ENCODE measurements at regions not wholly inside any gene's neighbourhood (a gene's known extent, or its start where the extent isn't known, plus 50 kb on each side); places are given as distances from the start of the nearest gene placed in this dataset.

DNA sequence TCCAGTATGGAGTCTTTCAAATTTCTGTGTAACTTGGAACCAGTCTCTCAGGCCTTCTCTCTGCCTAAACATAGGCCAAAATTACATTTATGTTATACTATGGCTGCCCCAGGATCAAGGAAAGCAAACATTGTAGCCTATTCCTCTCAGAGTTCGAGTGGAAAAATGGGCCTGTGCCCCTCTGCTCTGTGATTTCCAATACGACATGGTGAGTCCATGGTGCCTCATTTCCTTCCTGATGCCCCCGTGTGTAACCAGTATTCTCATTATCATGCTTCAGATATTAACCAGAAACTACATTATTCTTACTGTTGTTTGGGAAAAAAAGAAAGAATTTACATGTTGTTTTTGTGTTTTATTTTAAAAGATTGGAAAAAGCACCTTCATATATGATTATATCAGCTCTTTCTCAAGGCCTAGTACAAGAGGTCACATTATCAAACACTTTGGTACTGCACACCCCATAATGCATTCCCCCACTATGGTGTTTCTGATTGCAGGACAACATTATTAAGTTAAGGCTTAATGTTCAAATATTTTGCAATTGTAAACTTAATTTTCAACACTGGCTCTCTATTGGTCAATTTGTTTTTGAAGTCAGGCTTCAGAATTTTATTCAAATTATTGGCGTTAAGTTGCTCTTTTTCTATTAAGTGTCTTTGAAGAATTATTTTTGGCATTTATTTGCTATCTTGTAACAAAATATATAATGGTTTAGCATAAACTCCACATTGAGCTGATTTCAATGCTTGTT is 151.8 kb upstream of the SLC27A6 start:
- H3K36me3 ChIP-seq (ENCODE audit: control insufficient read depth, insufficient read depth, low read length): no peaks in the 10 kb centered on the region
- no peak overlapping the region for H3K9ac ChIP-seq (ENCODE audit: low read depth, low read length)
- no peaks in the 10 kb centered on the region for H3K9me3 ChIP-seq (ENCODE audit: control insufficient read depth, insufficient read depth, low read length)
- no peak overlapping the region for H3K4me3 ChIP-seq (ENCODE audit: low read depth, low read length)
- no peaks in the 10 kb centered on the region for H3K4me1 ChIP-seq (ENCODE audit: control insufficient read depth, insufficient read depth, low read length)
- H3K27me3 ChIP-seq (ENCODE audit: control insufficient read depth, insufficient read depth, low read length): no peaks in the 10 kb centered on the region

DNA sequence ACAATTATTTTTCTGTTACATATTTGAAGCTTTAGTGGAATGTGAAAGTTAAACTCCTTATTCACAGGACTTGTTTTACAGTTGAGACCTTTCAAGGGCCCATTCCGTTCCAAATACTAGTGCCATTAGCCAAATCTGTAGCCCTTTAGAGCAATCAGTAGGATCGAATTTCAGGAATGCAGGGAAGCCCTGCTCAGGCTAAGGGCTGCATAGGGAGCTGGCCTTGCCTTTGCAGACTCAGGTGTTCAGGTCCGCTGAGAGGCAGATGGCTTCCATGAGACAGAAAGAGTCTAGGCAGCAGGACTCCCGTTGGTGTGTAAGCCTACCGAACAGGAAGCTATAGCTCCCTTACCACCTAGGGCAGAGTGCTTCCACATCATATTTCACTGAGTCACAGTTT is 150.1 kb upstream of the SLC27A6 start:
- H3K36me3 ChIP-seq (ENCODE audit: control insufficient read depth, insufficient read depth, low read length): no peaks in the 10 kb centered on the region
- no peaks in the 10 kb centered on the region for H3K4me1 ChIP-seq (ENCODE audit: control insufficient read depth, insufficient read depth, low read length)
- no peak overlapping the region for H3K9ac ChIP-seq (ENCODE audit: low read depth, low read length)
- H3K27me3 ChIP-seq (ENCODE audit: control insufficient read depth, insufficient read depth, low read length): no peaks in the 10 kb centered on the region
- H3K9me3 ChIP-seq (ENCODE audit: control insufficient read depth, insufficient read depth, low read length): no peaks in the 10 kb centered on the region
- no peak overlapping the region for H3K4me3 ChIP-seq (ENCODE audit: low read depth, low read length)

DNA sequence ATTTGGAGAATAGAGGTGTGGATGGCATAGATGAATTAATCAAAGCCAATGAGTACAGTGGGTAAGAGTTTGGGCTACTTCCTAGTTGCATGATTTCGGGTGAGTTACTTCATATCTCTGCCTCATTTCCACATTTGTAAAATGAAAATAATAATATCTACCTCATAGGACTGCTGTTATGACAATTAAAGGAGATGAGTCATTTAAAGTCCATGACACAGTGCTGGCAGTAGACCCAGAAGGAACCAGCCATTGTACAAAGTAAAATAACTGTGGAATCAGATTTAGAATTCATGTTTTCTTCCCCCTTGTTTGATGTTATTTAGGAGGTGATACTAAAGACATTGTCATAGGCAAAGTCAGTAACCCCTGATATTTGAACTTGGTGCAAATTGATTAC is 139.5 kb upstream of the SLC27A6 start:
- Histone ChIP-seq H3K9ac (ENCODE audit: low read depth, low read length) (no peak overlapping the region), H3K36me3 (ENCODE audit: control insufficient read depth, insufficient read depth, low read length) (no peaks in the 10 kb centered on the region)

DNA sequence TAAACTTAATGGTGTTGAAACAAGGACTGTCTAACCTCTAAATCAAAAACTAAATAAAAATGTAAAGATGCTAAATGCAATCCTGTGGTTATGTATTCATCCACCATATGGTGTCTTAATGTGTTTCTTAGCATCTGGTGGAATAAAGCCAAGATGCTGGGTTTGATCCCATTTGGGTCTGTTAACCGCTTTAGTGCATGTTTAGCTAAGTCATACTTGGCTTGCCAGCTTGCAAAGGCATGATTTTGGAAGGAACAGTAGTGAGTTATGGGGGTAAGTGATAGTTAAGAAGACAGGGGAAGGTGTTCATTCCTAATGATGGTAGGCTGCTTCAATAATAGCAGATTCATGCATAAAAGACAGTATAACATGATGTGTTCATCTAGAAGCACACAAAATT is 139.0 kb upstream of the SLC27A6 start:
- H3K9ac ChIP-seq (ENCODE audit: low read depth, low read length): no peak overlapping the region
- no peaks in the 10 kb centered on the region for H3K9me3 ChIP-seq (ENCODE audit: control insufficient read depth, insufficient read depth, low read length)
- H3K4me1 ChIP-seq (ENCODE audit: control insufficient read depth, insufficient read depth, low read length): no peaks in the 10 kb centered on the region
- no peak overlapping the region for H3K4me3 ChIP-seq (ENCODE audit: low read depth, low read length)
- H3K36me3 ChIP-seq (ENCODE audit: control insufficient read depth, insufficient read depth, low read length): no peaks in the 10 kb centered on the region
- no peaks in the 10 kb centered on the region for H3K27me3 ChIP-seq (ENCODE audit: control insufficient read depth, insufficient read depth, low read length)

More for the DNA sequence above, 139.5 kb upstream of the SLC27A6 start:
- no peaks in the 10 kb centered on the region for H3K9me3 ChIP-seq (ENCODE audit: control insufficient read depth, insufficient read depth, low read length)
- no peaks in the 10 kb centered on the region for H3K4me1 ChIP-seq (ENCODE audit: control insufficient read depth, insufficient read depth, low read length)
- H3K27me3 ChIP-seq (ENCODE audit: control insufficient read depth, insufficient read depth, low read length): no peaks in the 10 kb centered on the region
- no peak overlapping the region for H3K4me3 ChIP-seq (ENCODE audit: low read depth, low read length)

DNA sequence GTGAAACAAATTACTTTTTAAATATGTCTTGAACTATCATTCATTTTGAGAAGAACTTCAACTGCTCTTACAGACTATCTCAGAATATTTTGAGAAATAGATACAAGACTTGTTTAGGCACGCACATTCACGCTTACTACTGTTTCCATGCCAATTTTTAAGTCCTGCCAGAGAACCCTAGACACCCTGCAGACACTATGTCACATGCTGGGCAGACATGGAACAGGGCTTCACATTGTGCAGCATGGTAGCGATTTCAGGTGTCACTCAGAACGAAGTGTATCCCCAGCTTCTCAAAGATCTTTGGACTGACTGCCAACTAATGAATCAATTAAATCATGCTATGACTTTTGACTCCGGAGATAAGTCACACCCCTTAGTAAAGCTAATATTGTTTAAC is 128.7 kb upstream of the SLC27A6 start:
- Histone ChIP-seq H3K9ac (ENCODE audit: low read depth, low read length) (no peak overlapping the region), H3K36me3 (ENCODE audit: control insufficient read depth, insufficient read depth, low read length) (no peaks in the 10 kb centered on the region), H3K4me3 (ENCODE audit: low read depth, low read length) (no peak overlapping the region), H3K27me3 (ENCODE audit: control insufficient read depth, insufficient read depth, low read length) (no peaks in the 10 kb centered on the region), H3K9me3 (ENCODE audit: control insufficient read depth, insufficient read depth, low read length) (no peaks in the 10 kb centered on the region), H3K4me1 (ENCODE audit: control insufficient read depth, insufficient read depth, low read length) (no peaks in the 10 kb centered on the region)

DNA sequence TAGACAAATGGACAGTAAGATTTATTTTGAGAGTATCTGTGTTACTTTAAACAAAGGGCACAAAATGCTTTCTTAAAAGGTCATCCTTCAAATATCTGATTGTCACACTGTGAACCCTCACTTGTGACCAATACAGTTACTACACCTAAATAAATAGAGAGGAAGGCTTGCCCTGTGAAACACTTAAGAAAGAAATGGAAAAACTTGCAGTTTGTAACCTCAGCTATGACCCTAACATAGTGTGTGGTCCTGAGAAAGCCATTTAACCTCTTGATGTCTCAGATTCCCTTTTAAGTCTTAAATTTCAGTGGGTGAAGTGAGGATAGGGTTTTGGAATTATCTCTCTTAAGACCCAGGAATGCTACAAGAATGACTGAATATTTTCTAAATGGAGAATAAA is 126.7 kb upstream of the SLC27A6 start:
- Histone ChIP-seq H3K36me3 (ENCODE audit: control insufficient read depth, insufficient read depth, low read length) (no peaks in the 10 kb centered on the region), H3K4me1 (ENCODE audit: control insufficient read depth, insufficient read depth, low read length) (no peaks in the 10 kb centered on the region), H3K27me3 (ENCODE audit: control insufficient read depth, insufficient read depth, low read length) (no peaks in the 10 kb centered on the region), H3K9ac (ENCODE audit: low read depth, low read length) (no peak overlapping the region), H3K9me3 (ENCODE audit: control insufficient read depth, insufficient read depth, low read length) (no peaks in the 10 kb centered on the region), H3K4me3 (ENCODE audit: low read depth, low read length) (no peak overlapping the region)

DNA sequence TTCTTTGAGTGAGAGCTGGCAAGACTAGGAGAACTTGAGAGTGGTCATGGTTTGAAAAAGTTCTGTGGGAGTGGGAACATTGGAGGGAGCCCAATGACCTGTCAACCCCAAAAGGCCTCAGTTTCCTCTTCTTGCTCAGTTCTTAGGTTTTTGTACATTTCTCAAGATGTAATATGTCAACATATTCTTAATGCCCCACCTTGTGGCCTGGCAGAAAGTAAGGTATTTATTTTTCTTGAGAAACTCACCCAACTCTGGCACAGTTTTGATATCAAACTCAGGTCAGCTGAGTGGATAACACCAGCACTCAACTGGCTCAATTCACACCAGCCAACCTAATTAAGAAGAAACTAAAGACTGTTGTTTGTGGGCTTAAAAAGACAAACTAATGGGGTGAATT is 123.0 kb upstream of the SLC27A6 start:
- H3K9me3 ChIP-seq (ENCODE audit: control insufficient read depth, insufficient read depth, low read length): no peaks in the 10 kb centered on the region
- H3K4me3 ChIP-seq (ENCODE audit: low read depth, low read length): no peak overlapping the region
- H3K27me3 ChIP-seq (ENCODE audit: control insufficient read depth, insufficient read depth, low read length): no peaks in the 10 kb centered on the region
- no peaks in the 10 kb centered on the region for H3K4me1 ChIP-seq (ENCODE audit: control insufficient read depth, insufficient read depth, low read length)
- no peaks in the 10 kb centered on the region for H3K36me3 ChIP-seq (ENCODE audit: control insufficient read depth, insufficient read depth, low read length)
- H3K9ac ChIP-seq (ENCODE audit: low read depth, low read length): no peak overlapping the region

DNA sequence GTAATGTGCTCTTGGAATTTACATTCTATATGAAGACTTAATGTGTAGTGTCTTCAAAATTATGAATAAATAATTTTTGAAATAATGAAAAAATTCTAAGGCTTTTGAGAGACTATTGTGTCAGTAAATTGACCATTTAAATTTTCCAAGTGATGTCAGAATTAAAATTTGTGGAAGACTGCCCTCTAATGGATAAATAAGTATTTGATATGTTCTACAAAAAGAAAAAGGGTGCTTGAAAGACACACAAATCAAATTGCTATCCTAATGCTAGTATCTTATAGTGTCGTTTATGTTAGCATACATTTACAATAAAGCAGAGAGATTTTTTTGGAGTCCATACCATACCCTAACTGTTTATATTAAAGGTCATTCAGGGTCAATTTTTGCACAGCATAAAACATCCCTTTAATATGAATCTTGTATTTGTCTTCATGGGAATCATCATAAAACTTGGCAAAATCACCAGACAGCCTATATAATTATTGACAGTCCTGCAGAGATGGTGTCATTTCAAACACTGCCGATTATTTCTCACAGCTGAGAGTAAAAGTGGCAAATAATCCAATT is 120.8 kb upstream of the SLC27A6 start:
- H3K4me1 ChIP-seq (ENCODE audit: control insufficient read depth, insufficient read depth, low read length): no peaks in the 10 kb centered on the region
- H3K27me3 ChIP-seq (ENCODE audit: control insufficient read depth, insufficient read depth, low read length): no peaks in the 10 kb centered on the region
- no peak overlapping the region for H3K4me3 ChIP-seq (ENCODE audit: low read depth, low read length)
- H3K36me3 ChIP-seq (ENCODE audit: control insufficient read depth, insufficient read depth, low read length): no peaks in the 10 kb centered on the region
- H3K9ac ChIP-seq (ENCODE audit: low read depth, low read length): no peak overlapping the region
- H3K9me3 ChIP-seq (ENCODE audit: control insufficient read depth, insufficient read depth, low read length): no peaks in the 10 kb centered on the region

DNA sequence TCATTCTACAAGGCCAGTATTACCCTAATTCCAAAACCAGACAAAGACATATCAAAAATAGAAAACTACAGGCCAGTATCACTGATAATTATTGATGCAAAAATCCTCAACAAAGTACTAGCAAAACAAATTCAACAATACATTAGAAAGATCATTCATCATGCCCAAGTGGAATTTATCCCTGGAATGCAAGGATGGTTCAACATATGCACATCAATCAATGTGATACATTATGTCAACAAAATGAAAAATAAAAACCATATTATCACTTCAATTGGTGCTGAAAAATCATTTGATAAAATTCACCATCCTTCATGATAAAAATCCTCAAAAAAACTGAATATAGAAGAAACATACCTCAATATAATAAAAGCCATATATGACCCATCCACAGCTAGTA is 115.2 kb upstream of the SLC27A6 start:
- H3K27me3 ChIP-seq (ENCODE audit: control insufficient read depth, insufficient read depth, low read length): no peaks in the 10 kb centered on the region
- H3K4me1 ChIP-seq (ENCODE audit: control insufficient read depth, insufficient read depth, low read length): no peaks in the 10 kb centered on the region
- no peaks in the 10 kb centered on the region for H3K36me3 ChIP-seq (ENCODE audit: control insufficient read depth, insufficient read depth, low read length)
- no peaks in the 10 kb centered on the region for H3K9me3 ChIP-seq (ENCODE audit: control insufficient read depth, insufficient read depth, low read length)
- no peak overlapping the region for H3K4me3 ChIP-seq (ENCODE audit: low read depth, low read length)
- no peak overlapping the region for H3K9ac ChIP-seq (ENCODE audit: low read depth, low read length)

DNA sequence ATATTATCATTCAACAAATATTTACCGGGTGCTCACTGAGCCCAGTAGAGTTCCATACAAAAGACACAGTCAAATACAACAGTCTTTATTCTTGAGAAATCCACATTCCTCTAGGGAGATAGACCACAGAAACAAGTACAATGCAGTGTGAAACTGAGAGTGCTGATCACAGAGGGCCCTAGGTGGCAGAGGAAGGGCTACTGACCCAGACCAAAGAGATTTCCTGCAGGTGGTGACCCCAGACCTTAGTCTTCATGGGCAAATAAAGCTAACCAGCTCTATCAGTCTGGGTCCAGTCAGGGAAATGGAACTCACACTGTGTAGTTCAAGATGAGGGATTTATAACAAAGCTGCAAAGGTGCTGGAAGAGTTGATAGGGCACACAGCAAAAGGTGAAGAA is 110.4 kb upstream of the SLC27A6 start:
- Histone ChIP-seq H3K9me3 (ENCODE audit: control insufficient read depth, insufficient read depth, low read length) (no peaks in the 10 kb centered on the region), H3K36me3 (ENCODE audit: control insufficient read depth, insufficient read depth, low read length) (no peaks in the 10 kb centered on the region), H3K9ac (ENCODE audit: low read depth, low read length) (no peak overlapping the region), H3K27me3 (ENCODE audit: control insufficient read depth, insufficient read depth, low read length) (no peaks in the 10 kb centered on the region), H3K4me1 (ENCODE audit: control insufficient read depth, insufficient read depth, low read length) (no peaks in the 10 kb centered on the region), H3K4me3 (ENCODE audit: low read depth, low read length) (no peak overlapping the region)

DNA sequence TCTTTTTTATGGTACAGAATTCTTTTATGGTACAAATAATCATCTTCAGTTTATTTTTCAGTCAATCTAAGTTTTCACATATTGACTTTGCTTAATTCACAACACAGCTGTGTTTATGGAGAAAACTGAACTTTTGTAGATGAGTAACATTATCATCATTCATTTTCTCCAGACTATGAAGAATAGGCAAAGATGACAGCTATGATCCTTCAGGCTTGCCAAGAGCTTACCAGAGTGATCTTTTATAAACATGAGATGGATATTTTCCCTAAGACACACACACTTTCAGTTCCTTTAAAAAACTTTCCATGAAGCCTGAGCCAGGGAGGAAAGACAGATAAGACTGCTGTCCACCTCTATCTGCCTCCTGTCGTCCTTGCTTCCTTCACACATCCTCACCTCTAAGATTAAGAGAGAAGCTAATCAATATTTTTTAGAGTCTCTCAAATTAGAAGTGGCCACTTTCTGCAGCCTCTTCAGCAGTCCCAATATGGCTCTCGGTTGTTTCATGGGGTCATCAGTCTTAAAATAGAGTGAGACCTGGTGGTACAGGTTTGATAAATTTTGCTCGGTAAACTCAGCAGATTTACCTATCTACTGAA is 108.1 kb upstream of the SLC27A6 start:
- no peaks in the 10 kb centered on the region for H3K36me3 ChIP-seq (ENCODE audit: control insufficient read depth, insufficient read depth, low read length)
- H3K4me3 ChIP-seq (ENCODE audit: low read depth, low read length): no peak overlapping the region
- H3K9ac ChIP-seq (ENCODE audit: low read depth, low read length): no peak overlapping the region
- no peaks in the 10 kb centered on the region for H3K9me3 ChIP-seq (ENCODE audit: control insufficient read depth, insufficient read depth, low read length)
- no peaks in the 10 kb centered on the region for H3K4me1 ChIP-seq (ENCODE audit: control insufficient read depth, insufficient read depth, low read length)
- no peaks in the 10 kb centered on the region for H3K27me3 ChIP-seq (ENCODE audit: control insufficient read depth, insufficient read depth, low read length)

DNA sequence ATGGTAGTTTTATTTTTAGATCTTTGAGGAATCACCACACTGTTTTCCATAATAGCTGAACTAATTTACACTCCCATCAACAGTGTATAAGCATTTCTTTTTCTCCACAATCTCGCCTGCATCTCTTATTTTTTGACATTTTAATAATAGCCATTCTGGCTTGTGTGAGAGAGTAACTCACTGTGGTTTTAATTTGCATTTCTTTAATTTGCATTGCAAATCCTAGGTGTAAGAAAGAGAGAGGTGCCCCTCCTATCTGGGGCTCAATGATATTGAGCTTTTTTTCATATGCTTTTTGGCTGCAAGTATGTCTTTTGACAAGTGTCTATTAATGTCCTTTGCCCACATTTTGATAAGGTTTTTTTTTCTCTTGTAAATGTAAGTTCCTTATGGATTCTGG is 106.3 kb upstream of the SLC27A6 start:
- H3K9ac ChIP-seq (ENCODE audit: low read depth, low read length): no peak overlapping the region
- H3K27me3 ChIP-seq (ENCODE audit: control insufficient read depth, insufficient read depth, low read length): no peaks in the 10 kb centered on the region
- H3K9me3 ChIP-seq (ENCODE audit: control insufficient read depth, insufficient read depth, low read length): no peaks in the 10 kb centered on the region
- no peaks in the 10 kb centered on the region for H3K4me1 ChIP-seq (ENCODE audit: control insufficient read depth, insufficient read depth, low read length)
- no peak overlapping the region for H3K4me3 ChIP-seq (ENCODE audit: low read depth, low read length)
- no peaks in the 10 kb centered on the region for H3K36me3 ChIP-seq (ENCODE audit: control insufficient read depth, insufficient read depth, low read length)
